ENCODE measurements at regions not wholly inside any gene's neighbourhood (a gene's known extent, or its start where the extent isn't known, plus 50 kb on each side); places are given as distances from the start of the nearest gene placed in this dataset.
"Not testable (repeated sequence)": the region's sequence is repeated elsewhere in the genome, so short reads cannot be mapped to it uniquely, and the experiment has no call there.

GRCh38 chr5:52107210-52107905 lies 680.4 kb upstream of the ITGA1 start:
- no peak for DNase-seq
- Histone ChIP-seq H3K4me3 (ENCODE audit: insufficient read depth, low read depth, low read length) (no peak overlapping the region), H3K27me3 (ENCODE audit: control insufficient read depth, insufficient read depth, low read length) (no peaks in the 10 kb centered on the region), H3K36me3 (replicated peaks; ENCODE audit: control insufficient read depth, insufficient read depth, low read length) (no peaks in the 10 kb centered on the region)

- no peaks in the 10 kb centered on the region for H3K27me3 ChIP-seq (ENCODE audit: control insufficient read depth, insufficient read depth, low read length)
- DNase-seq: no peak
- no peak overlapping the region for H3K4me3 ChIP-seq (ENCODE audit: insufficient read depth, low read depth, low read length)
- H3K36me3 ChIP-seq (replicated peaks; ENCODE audit: control insufficient read depth, insufficient read depth, low read length): no peaks in the 10 kb centered on the region
Observed at GRCh38 chr5:52119768-52120167, 667.9 kb upstream of the ITGA1 start.

GRCh38 chr5:52132053-52132452 lies 655.7 kb upstream of the ITGA1 start:
- Histone ChIP-seq H3K27me3 (ENCODE audit: control insufficient read depth, insufficient read depth, low read length) (no peaks in the 10 kb centered on the region), H3K4me3 (ENCODE audit: insufficient read depth, low read depth, low read length) (no peak overlapping the region), H3K36me3 (replicated peaks; ENCODE audit: control insufficient read depth, insufficient read depth, low read length) (no peaks in the 10 kb centered on the region)
- DNase-seq: no peak

- Histone ChIP-seq H3K36me3 (replicated peaks; ENCODE audit: control insufficient read depth, insufficient read depth, low read length) (no peaks in the 10 kb centered on the region), H3K4me3 (ENCODE audit: insufficient read depth, low read depth, low read length) (no peak overlapping the region), H3K27me3 (ENCODE audit: control insufficient read depth, insufficient read depth, low read length) (no peaks in the 10 kb centered on the region)
- no peak for DNase-seq
Observed at GRCh38 chr5:52134013-52134650, 653.6 kb upstream of the ITGA1 start.

- DNase-seq: no peak
- Histone ChIP-seq H3K36me3 (replicated peaks; ENCODE audit: control insufficient read depth, insufficient read depth, low read length) (no peaks in the 10 kb centered on the region), H3K4me3 (ENCODE audit: insufficient read depth, low read depth, low read length) (no peak overlapping the region), H3K27me3 (ENCODE audit: control insufficient read depth, insufficient read depth, low read length) (no peaks in the 10 kb centered on the region)
Observed at GRCh38 chr5:52139888-52140615, 647.7 kb upstream of the ITGA1 start.

GRCh38 chr5:52148679-52149078 lies 639.0 kb upstream of the ITGA1 start:
- H3K36me3 ChIP-seq (replicated peaks; ENCODE audit: control insufficient read depth, insufficient read depth, low read length): no peaks in the 10 kb centered on the region
- no peak for DNase-seq
- H3K27me3 ChIP-seq (ENCODE audit: control insufficient read depth, insufficient read depth, low read length): no peaks in the 10 kb centered on the region
- H3K4me3 ChIP-seq (ENCODE audit: insufficient read depth, low read depth, low read length): no peak overlapping the region

GRCh38 chr5:52150501-52150900 lies 637.2 kb upstream of the ITGA1 start:
- DNase-seq: no peak
- Histone ChIP-seq H3K27me3 (ENCODE audit: control insufficient read depth, insufficient read depth, low read length) (no peaks in the 10 kb centered on the region), H3K36me3 (replicated peaks; ENCODE audit: control insufficient read depth, insufficient read depth, low read length) (no peaks in the 10 kb centered on the region), H3K4me3 (ENCODE audit: insufficient read depth, low read depth, low read length) (no peak overlapping the region)

GRCh38 chr5:52156809-52157208 lies 630.9 kb upstream of the ITGA1 start:
- DNase-seq; H3K36me3 ChIP-seq (replicated peaks; ENCODE audit: control insufficient read depth, insufficient read depth, low read length); H3K27me3 ChIP-seq (ENCODE audit: control insufficient read depth, insufficient read depth, low read length); H3K4me3 ChIP-seq (ENCODE audit: insufficient read depth, low read depth, low read length): not testable (repeated sequence)

GRCh38 chr5:52165806-52166205 lies 621.9 kb upstream of the ITGA1 start:
- H3K36me3 ChIP-seq (replicated peaks; ENCODE audit: control insufficient read depth, insufficient read depth, low read length); DNase-seq; H3K27me3 ChIP-seq (ENCODE audit: control insufficient read depth, insufficient read depth, low read length); H3K4me3 ChIP-seq (ENCODE audit: insufficient read depth, low read depth, low read length): not testable (repeated sequence)

- Histone ChIP-seq H3K36me3 (replicated peaks; ENCODE audit: control insufficient read depth, insufficient read depth, low read length) (no peaks in the 10 kb centered on the region), H3K4me3 (ENCODE audit: insufficient read depth, low read depth, low read length) (no peak overlapping the region), H3K27me3 (ENCODE audit: control insufficient read depth, insufficient read depth, low read length) (no peaks in the 10 kb centered on the region)
- no peak for DNase-seq
Observed at GRCh38 chr5:52173133-52173532, 614.6 kb upstream of the ITGA1 start.

GRCh38 chr5:52177193-52177592 lies 610.5 kb upstream of the ITGA1 start:
- no peak for DNase-seq
- Histone ChIP-seq H3K4me3 (ENCODE audit: insufficient read depth, low read depth, low read length) (no peak overlapping the region), H3K27me3 (ENCODE audit: control insufficient read depth, insufficient read depth, low read length) (no peaks in the 10 kb centered on the region)

GRCh38 chr5:52181403-52181802 lies 606.3 kb upstream of the ITGA1 start:
- Histone ChIP-seq H3K4me3 (ENCODE audit: insufficient read depth, low read depth, low read length) (no peak overlapping the region), H3K36me3 (replicated peaks; ENCODE audit: control insufficient read depth, insufficient read depth, low read length) (no peaks in the 10 kb centered on the region), H3K27me3 (ENCODE audit: control insufficient read depth, insufficient read depth, low read length) (no peaks in the 10 kb centered on the region)
- no peak for DNase-seq

More at GRCh38 chr5:52177193-52177592, 610.5 kb upstream of the ITGA1 start:
- H3K36me3 ChIP-seq (replicated peaks; ENCODE audit: control insufficient read depth, insufficient read depth, low read length): no peaks in the 10 kb centered on the region

- no peak overlapping the region for H3K4me3 ChIP-seq (ENCODE audit: insufficient read depth, low read depth, low read length)
- H3K36me3 ChIP-seq (replicated peaks; ENCODE audit: control insufficient read depth, insufficient read depth, low read length): no peaks in the 10 kb centered on the region
- no peaks in the 10 kb centered on the region for H3K27me3 ChIP-seq (ENCODE audit: control insufficient read depth, insufficient read depth, low read length)
- DNase-seq: no peak
Observed at GRCh38 chr5:52190737-52191136, 597.0 kb upstream of the ITGA1 start.

- no peak overlapping the region for H3K4me3 ChIP-seq (ENCODE audit: insufficient read depth, low read depth, low read length)
- DNase-seq: no peak
- H3K36me3 ChIP-seq (replicated peaks; ENCODE audit: control insufficient read depth, insufficient read depth, low read length): no peaks in the 10 kb centered on the region
- no peaks in the 10 kb centered on the region for H3K27me3 ChIP-seq (ENCODE audit: control insufficient read depth, insufficient read depth, low read length)
Observed at GRCh38 chr5:52199833-52200232, 587.9 kb upstream of the ITGA1 start.

GRCh38 chr5:52202256-52202655 lies 585.5 kb upstream of the ITGA1 start:
- no peak for DNase-seq
- Histone ChIP-seq H3K27me3 (ENCODE audit: control insufficient read depth, insufficient read depth, low read length) (no peaks in the 10 kb centered on the region), H3K36me3 (replicated peaks; ENCODE audit: control insufficient read depth, insufficient read depth, low read length) (no peaks in the 10 kb centered on the region), H3K4me3 (ENCODE audit: insufficient read depth, low read depth, low read length) (no peak overlapping the region)

All from H7 (cell line).